Fibroblast of lung (primary cell): ENCODE measurements at regions not wholly inside any gene's neighbourhood (a gene's known extent, or its start where the extent isn't known, plus 50 kb on each side); places are given as distances from the start of the nearest gene placed in this dataset.

Experiments
- EZH2 ChIP-seq: IDR thresholded peaks from 2 replicates; pipeline ENCODE4 v1.5.1; 2012; ENCODE audit warnings: low read length, control low read depth, mild to moderate bottlenecking; ENCODE audit errors: missing control alignments
- TF ChIP-seq, protein P1 (sequence below), 2 donors: IDR thresholded peaks in 1 of 2; conservative IDR thresholded peaks in 1 of 2; 1 replicate in 1 of 2; 2 replicates in 1 of 2; pipeline ENCODE4 v1.5.1; 2011 to 2012; ENCODE audit warnings: low read length in 2 of 2, control low read depth in 1 of 2, inconsistent platforms in 1 of 2, low read depth in 1 of 2, mild to moderate bottlenecking in 1 of 2

DNA sequence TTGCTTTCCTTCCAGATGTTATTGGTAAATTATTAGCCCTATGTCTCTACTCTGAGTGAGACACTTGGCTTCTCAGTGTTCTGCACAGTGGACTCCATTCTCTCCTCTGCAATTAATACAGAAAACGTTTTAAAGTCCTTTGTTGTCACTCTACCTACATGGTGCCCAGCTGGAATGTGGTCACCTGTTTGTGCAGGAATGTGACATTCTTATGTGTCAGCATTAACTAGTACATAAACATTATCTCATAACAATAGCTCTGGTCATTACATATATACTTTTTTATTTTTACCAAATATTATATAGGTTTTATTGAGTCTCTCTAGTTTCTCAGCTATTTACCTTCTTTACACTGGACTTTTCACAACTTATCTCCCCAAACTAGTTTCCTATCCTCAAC, 147.0 kb upstream of the KCNMB2 start:
- TF ChIP-seq, protein P1, sequence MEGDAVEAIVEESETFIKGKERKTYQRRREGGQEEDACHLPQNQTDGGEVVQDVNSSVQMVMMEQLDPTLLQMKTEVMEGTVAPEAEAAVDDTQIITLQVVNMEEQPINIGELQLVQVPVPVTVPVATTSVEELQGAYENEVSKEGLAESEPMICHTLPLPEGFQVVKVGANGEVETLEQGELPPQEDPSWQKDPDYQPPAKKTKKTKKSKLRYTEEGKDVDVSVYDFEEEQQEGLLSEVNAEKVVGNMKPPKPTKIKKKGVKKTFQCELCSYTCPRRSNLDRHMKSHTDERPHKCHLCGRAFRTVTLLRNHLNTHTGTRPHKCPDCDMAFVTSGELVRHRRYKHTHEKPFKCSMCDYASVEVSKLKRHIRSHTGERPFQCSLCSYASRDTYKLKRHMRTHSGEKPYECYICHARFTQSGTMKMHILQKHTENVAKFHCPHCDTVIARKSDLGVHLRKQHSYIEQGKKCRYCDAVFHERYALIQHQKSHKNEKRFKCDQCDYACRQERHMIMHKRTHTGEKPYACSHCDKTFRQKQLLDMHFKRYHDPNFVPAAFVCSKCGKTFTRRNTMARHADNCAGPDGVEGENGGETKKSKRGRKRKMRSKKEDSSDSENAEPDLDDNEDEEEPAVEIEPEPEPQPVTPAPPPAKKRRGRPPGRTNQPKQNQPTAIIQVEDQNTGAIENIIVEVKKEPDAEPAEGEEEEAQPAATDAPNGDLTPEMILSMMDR (conservative IDR thresholded peaks at IDR 0.05 in 1 of 2, IDR thresholded peaks at IDR 0.05 in 1 of 2; ENCODE audit: low read depth in 1 of 2, low read length in 2 of 2): no peak
- TF ChIP-seq EZH2: no peak
